ENCODE measurements at regions not wholly inside any gene's neighbourhood (a gene's known extent, or its start where the extent isn't known, plus 50 kb on each side); places are given as distances from the start of the nearest gene placed in this dataset.
A peak's percentile ranks its signal among the peaks of the same experiment; 100 is the strongest.

GRCh38 chr10:91345716-91346115 lies 64.4 kb upstream of the HECTD2 start:
- no peak for TF ChIP-seq CTCF (IDR thresholded peaks at IDR 0.05; ENCODE audit: insufficient read depth, low read length, missing control alignments)
- ChIA-PET CTCF (interaction anchor here (2.4 kb wide), 1 partner anchor 45 kb away, joined by 8 read pairs; no protein-coding TSS in a partner anchor), POLR2A (interaction anchor here (1.1 kb wide), 1 partner anchor 33 kb away, joined by 3 read pairs; no protein-coding TSS in a partner anchor)
- H3K4me3 ChIP-seq (ENCODE audit: low read depth, low read length) = no peak overlapping the region
- DNase-seq (ENCODE audit: low read depth, low spot score) = no peak

- ChIA-PET POLR2A (no interaction called here), CTCF (interaction anchor here (1.5 to 2.4 kb wide), 2 partner anchors 43 to 49 kb away, joined by 5 to 8 read pairs; no protein-coding TSS in a partner anchor)
- no peak overlapping the region for H3K4me3 ChIP-seq (ENCODE audit: low read depth, low read length)
- no peak for TF ChIP-seq CTCF (IDR thresholded peaks at IDR 0.05; ENCODE audit: insufficient read depth, low read length, missing control alignments)
- no peak for DNase-seq (ENCODE audit: low read depth, low spot score)
Measured at GRCh38 chr10:91347529-91347928, 62.6 kb upstream of the HECTD2 start.

- H3K4me3 ChIP-seq (ENCODE audit: low read depth, low read length) = no peak overlapping the region
- peak; percentile 98 for DNase-seq (ENCODE audit: low read depth, low spot score)
- TF ChIP-seq CTCF (IDR thresholded peaks at IDR 0.05; ENCODE audit: insufficient read depth, low read length, missing control alignments) = no peak
- POLR2A ChIA-PET = interaction anchor here (0.7 to 2.0 kb wide), 3 partner anchors 9 to 283 kb away, joined by 3 to 10 read pairs (median 8); partner anchors contain the start of gene PPP1R3C
- CTCF ChIA-PET = interaction anchor here (1.3 to 3.2 kb wide), 4 partner anchors 8 to 52 kb away, joined by 3 to 15 read pairs (median 6); no protein-coding TSS in a partner anchor
Measured at GRCh38 chr10:91349381-91349780, 60.8 kb upstream of the HECTD2 start.

GRCh38 chr10:91350651-91351081 lies 59.5 kb upstream of the HECTD2 start:
- no peak for TF ChIP-seq CTCF (IDR thresholded peaks at IDR 0.05; ENCODE audit: insufficient read depth, low read length, missing control alignments)
- H3K4me3 ChIP-seq (ENCODE audit: low read depth, low read length) = no peak overlapping the region
- POLR2A ChIA-PET = interaction anchor here (2.0 kb wide), 1 partner anchor 282 kb away, joined by 10 read pairs; the partner anchor contains the start of gene PPP1R3C
- CTCF ChIA-PET = interaction anchor here (0.6 to 3.2 kb wide), 5 partner anchors 18 to 344 kb away, joined by 3 to 15 read pairs (median 3); no protein-coding TSS in a partner anchor
- DNase-seq (ENCODE audit: low read depth, low spot score) = no peak

- POLR2A ChIA-PET = no interaction called here
- TF ChIP-seq CTCF (IDR thresholded peaks at IDR 0.05; ENCODE audit: insufficient read depth, low read length, missing control alignments) = no peak
- no peak for DNase-seq (ENCODE audit: low read depth, low spot score)
- CTCF ChIA-PET = interaction anchor here (1.5 kb wide), 1 partner anchor 17 kb away, joined by 5 read pairs; no protein-coding TSS in a partner anchor
- H3K4me3 ChIP-seq (ENCODE audit: low read depth, low read length) = no peak overlapping the region
Measured at GRCh38 chr10:91352760-91353159, 57.4 kb upstream of the HECTD2 start.

- no peak overlapping the region for H3K4me3 ChIP-seq (ENCODE audit: low read depth, low read length)
- POLR2A ChIA-PET = no interaction called here
- CTCF ChIA-PET = interaction anchor here (0.9 to 1.7 kb wide), 4 partner anchors 15 to 56 kb away, joined by 3 to 14 read pairs (median 4); no protein-coding TSS in a partner anchor
- TF ChIP-seq CTCF (IDR thresholded peaks at IDR 0.05; ENCODE audit: insufficient read depth, low read length, missing control alignments) = no peak
- no peak for DNase-seq (ENCODE audit: low read depth, low spot score)
Measured at GRCh38 chr10:91354166-91355075, 55.7 kb upstream of the HECTD2 start.

All from AG04449 (cell line).